Endothelial cell of umbilical vein (primary cell): ENCODE measurements at regions not wholly inside any gene's neighbourhood (a gene's known extent, or its start where the extent isn't known, plus 50 kb on each side); places are given as distances from the start of the nearest gene placed in this dataset.
"Not testable (repeated sequence)": the region's sequence is repeated elsewhere in the genome, so short reads cannot be mapped to it uniquely, and the experiment has no call there.

Experiments
- BruUV-seq: library from RNA; stranded (reverse); fragments of 400-500 nt; replicated peaks from 2 replicates; lab custom pipeline; 2021; lab: Mats Ljungman, UMichigan
- CTCF ChIA-PET: fragments of 300-600, 350-600 bp; sonication (Branson Sonifier 250); formaldehyde crosslinking; loops from one replicate; lab custom pipeline; 2021; ENCODE audit warnings: antibody characterized with exemption, inconsistent platforms; lab: Charles Lee
- POLR2A ChIA-PET: fragments of 300-600, 350-600 bp; sonication (Branson Sonifier 250); formaldehyde crosslinking; loops from one replicate; lab custom pipeline; 2021; ENCODE audit warnings: antibody characterized with exemption, inconsistent platforms; lab: Charles Lee
- DNase-seq: peaks from one replicate; pipeline ENCODE4 v3.0.0-alpha.2; 2011; ENCODE audit warnings: low read depth, low spot score
- FAIRE-seq: peaks from 2 replicates; lab custom pipeline; 2011; peaks lifted over from hg19 to GRCh38; lab: Jason Lieb, UNC
- H2AFZ ChIP-seq: 2 replicates; pipeline ENCODE4 v1.6.0; 2012; ENCODE audit warnings: low read depth, low read length, control low read depth, inconsistent platforms
- H3K27ac ChIP-seq: 2 replicates; pipeline ENCODE4 v1.5.1; 2011; ENCODE audit warnings: low read depth, mild to moderate bottlenecking, control low read depth, low read length, moderate library complexity; ENCODE audit not compliant: insufficient read depth
- H3K27me3 ChIP-seq, 2 experiments: 2 replicates each; pipeline versions ENCODE4 v1.6.0 to v1.6.1; 2011; ENCODE audit warnings: low read length in 2 of 2, mixed read lengths in 1 of 2; ENCODE audit not compliant: control insufficient read depth in 2 of 2, insufficient read depth in 2 of 2
- H3K36me3 ChIP-seq, 2 experiments: 2 replicates in 1 of 2; 3 replicates in 1 of 2; pipeline ENCODE4 v1.5.1; 2011; ENCODE audit warnings: low read length in 2 of 2, mild to moderate bottlenecking in 1 of 2, moderate library complexity in 1 of 2; ENCODE audit not compliant: control insufficient read depth in 2 of 2, insufficient read depth in 2 of 2; ENCODE audit errors: extremely low read depth in 1 of 2
- H3K4me1 ChIP-seq: 3 replicates; pipeline ENCODE4 v1.5.1; 2011; ENCODE audit warnings: mild to moderate bottlenecking, low read length; ENCODE audit not compliant: control insufficient read depth, insufficient read depth; ENCODE audit errors: extremely low read depth
- H3K4me2 ChIP-seq: 2 replicates; pipeline ENCODE4 v1.6.1; 2011; ENCODE audit warnings: low read length, control low read depth, mixed read lengths; ENCODE audit not compliant: insufficient read depth
- H3K4me3 ChIP-seq, 3 experiments: fragments of 200-600 bp in 1 of 3; sonication (generic), shearing (Covaris generic) in 1 of 3; replicated peaks in 1 of 3; 2 replicates each; pipeline ENCODE4 v1.5.1; 2011 to 2016; ENCODE audit warnings: control low read depth in 3 of 3, low read length in 3 of 3, mild to moderate bottlenecking in 2 of 3, inconsistent platforms in 1 of 3, low read depth in 1 of 3, moderate library complexity in 1 of 3; ENCODE audit not compliant: insufficient read depth in 1 of 3
- H3K79me2 ChIP-seq: 2 replicates; pipeline ENCODE4 v1.6.0; 2012; ENCODE audit warnings: low read length, inconsistent platforms; ENCODE audit not compliant: control insufficient read depth, insufficient read depth
- H3K9ac ChIP-seq: replicated peaks from 2 replicates; pipeline ENCODE3; 2011; ENCODE audit warnings: low read length, control low read depth; ENCODE audit not compliant: insufficient read depth; ENCODE audit errors: extremely low read depth
- H3K9me1 ChIP-seq: replicated peaks from 3 replicates; pipeline ENCODE4 v1.6.0; 2011; ENCODE audit warnings: mild to moderate bottlenecking, low read length; ENCODE audit not compliant: control insufficient read depth, insufficient read depth; ENCODE audit errors: extremely low read depth
- H3K9me3 ChIP-seq: replicated peaks from 2 replicates; pipeline ENCODE4 v1.5.1; 2012; ENCODE audit warnings: low read length, inconsistent platforms; ENCODE audit not compliant: control insufficient read depth, insufficient read depth
- H4K20me1 ChIP-seq: replicated peaks from 2 replicates; pipeline ENCODE3; 2011; ENCODE audit warnings: mild to moderate bottlenecking, low read length; ENCODE audit not compliant: control insufficient read depth, insufficient read depth; ENCODE audit errors: extremely low read depth
- dilution Hi-C: fragments of 300-500 bp; cut with MboI; formaldehyde crosslinking; loops from one replicate; pipeline ENCODE4 v1.15.0; 2019; ENCODE audit warnings: low sequenced_read_pairs; ENCODE audit not compliant: extremely low pct_ligation_motif_present
- intact Hi-C: fragments of 100-400 bp; cut with micrococcal nuclease; formaldehyde crosslinking; loops from one replicate; pipeline ENCODE4 v1.10.0; 2022

DNA sequence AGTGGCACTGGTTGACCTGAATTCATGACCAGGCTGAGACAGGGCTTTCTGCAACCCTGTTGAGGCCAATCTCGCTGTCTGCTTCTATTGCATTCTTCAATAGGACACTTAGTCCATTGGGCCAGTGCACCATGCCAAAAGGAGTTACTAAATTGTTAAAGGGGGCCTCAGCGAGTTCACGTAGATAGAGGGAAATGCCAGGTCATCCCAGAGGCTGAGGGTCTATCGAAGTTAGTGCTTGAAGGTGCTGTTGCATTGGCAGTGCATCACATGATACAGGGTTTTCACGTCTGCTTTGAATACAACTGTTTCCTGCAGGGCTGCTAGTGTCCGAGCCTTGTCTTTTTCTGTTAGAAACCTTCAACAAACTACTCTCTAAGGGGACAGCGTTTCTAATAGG lies 735.3 kb upstream of the TPTE start:
- dilution Hi-C loops, intact Hi-C loops, POLR2A ChIA-PET, H2AFZ ChIP-seq, FAIRE-seq, H3K4me3 ChIP-seq, H3K9ac ChIP-seq, H3K27ac ChIP-seq, H3K4me1 ChIP-seq, H3K4me2 ChIP-seq, H3K27me3 ChIP-seq, H3K9me3 ChIP-seq, H3K79me2 ChIP-seq, CTCF ChIA-PET, H3K9me1 ChIP-seq, H4K20me1 ChIP-seq, H3K36me3 ChIP-seq, BruUV-seq, DNase-seq: not testable (repeated sequence)

DNA sequence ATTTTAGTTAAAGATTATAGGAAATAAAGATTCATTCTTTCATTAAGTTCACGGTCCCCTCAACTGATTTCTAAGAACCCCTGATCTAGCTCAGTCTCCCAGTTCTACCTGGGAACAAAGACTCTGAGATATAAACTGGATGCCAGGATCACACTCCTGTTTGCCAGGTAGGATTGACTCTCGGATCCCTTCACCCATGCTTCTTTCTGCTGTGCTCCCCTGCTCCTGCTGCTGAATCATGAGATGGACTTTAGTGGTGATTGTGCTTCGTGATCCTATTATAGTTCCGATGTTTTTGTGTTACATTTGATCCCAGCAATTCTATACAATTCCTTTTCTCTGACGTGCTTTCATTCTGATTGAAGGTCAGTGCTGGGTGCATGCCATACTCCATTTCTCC lies 733.1 kb upstream of the TPTE start:
- H3K79me2 ChIP-seq, CTCF ChIA-PET, H4K20me1 ChIP-seq, dilution Hi-C loops, BruUV-seq, H3K36me3 ChIP-seq, H3K4me1 ChIP-seq, H3K27me3 ChIP-seq, H3K9me3 ChIP-seq, H2AFZ ChIP-seq, intact Hi-C loops, H3K9me1 ChIP-seq, H3K9ac ChIP-seq, H3K4me3 ChIP-seq, H3K27ac ChIP-seq, DNase-seq, POLR2A ChIA-PET, FAIRE-seq, H3K4me2 ChIP-seq: not testable (repeated sequence)

DNA sequence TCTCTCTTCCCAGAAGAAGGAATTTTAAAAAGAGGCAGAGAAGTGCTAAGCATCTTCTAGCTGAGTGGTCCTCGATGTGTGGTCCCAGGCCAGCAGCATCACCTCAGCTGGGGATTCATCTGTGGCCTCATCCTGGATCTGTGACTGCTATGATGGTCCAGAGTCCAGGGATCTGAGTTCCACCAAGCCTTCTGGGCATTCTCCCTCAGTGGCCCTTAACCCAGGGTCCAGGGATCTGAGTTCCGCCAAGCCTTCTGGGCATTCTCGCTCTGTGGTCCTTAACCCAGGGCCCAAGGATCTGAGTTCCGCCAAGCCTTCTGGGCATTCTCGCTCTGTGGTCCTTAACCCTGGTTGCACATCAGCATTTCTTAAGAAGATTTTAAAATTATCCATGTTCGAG lies 731.0 kb upstream of the TPTE start:
- POLR2A ChIA-PET, BruUV-seq, H3K79me2 ChIP-seq, H3K9me3 ChIP-seq, H3K27ac ChIP-seq, H3K4me1 ChIP-seq, CTCF ChIA-PET, H3K27me3 ChIP-seq, H3K4me2 ChIP-seq, H3K36me3 ChIP-seq, H4K20me1 ChIP-seq, DNase-seq, H3K9ac ChIP-seq, FAIRE-seq, dilution Hi-C loops, H3K4me3 ChIP-seq, intact Hi-C loops, H2AFZ ChIP-seq, H3K9me1 ChIP-seq: not testable (repeated sequence)

DNA sequence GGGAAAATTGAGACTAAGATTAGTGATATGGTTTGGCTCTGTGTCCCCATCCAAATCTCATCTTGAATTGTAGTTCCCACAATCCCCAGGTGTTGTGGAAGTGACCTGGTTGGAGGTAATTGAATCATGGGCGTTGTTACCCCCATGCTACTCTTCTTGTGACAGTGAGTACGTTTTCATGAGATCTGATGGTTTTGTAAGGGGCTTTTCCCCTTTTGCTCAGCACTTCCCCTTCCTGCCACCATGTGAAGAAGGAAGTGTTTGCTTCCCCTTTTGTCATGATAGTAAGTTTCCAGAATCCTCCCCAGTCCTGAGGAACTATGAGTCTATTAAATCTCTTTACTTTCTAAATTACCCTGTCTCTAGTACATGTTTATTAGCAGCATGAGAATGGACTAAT lies 729.9 kb upstream of the TPTE start:
- CTCF ChIA-PET, H3K36me3 ChIP-seq, H3K27me3 ChIP-seq, intact Hi-C loops, DNase-seq, H3K9me1 ChIP-seq, H3K9ac ChIP-seq, POLR2A ChIA-PET, H3K4me2 ChIP-seq, H3K4me1 ChIP-seq, dilution Hi-C loops, FAIRE-seq, BruUV-seq, H3K4me3 ChIP-seq, H4K20me1 ChIP-seq, H3K79me2 ChIP-seq, H3K27ac ChIP-seq, H2AFZ ChIP-seq: not testable (repeated sequence)
- H3K9me3 ChIP-seq = peaks cover 11% of the 10 kb centered on the region
